ENCODE measurements at regions not wholly inside any gene's neighbourhood (a gene's known extent, or its start where the extent isn't known, plus 50 kb on each side); places are given as distances from the start of the nearest gene placed in this dataset.

DNA sequence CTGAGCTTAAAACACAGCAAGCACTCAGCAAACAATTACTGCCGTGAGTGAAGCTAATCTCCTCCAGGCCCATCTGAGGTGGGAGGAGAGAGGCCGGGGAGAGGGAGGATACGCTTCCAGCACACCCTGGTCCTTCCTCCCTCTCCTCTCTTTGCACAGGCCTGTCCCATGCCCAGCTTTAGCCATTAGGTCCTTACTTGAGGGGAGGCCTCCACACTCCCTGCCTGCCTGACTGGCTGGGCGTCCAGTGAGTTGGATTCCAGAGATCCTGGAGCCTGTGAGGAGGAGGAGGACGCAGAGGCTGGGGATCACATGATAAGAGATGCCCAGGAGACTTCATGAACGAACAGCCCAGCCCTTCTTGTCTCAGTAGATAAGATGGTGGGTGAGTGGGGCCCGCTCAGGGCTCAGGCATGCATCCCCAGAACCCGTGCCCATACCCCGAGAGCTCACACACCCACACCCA, 65.1 kb upstream of the NCOR2 start:
- DNase-seq (ENCODE audit: low spot score in 2 of 2) = no peak
- intact Hi-C loops (cut with DNase I; ENCODE audit: low total_unique reads) = no loop called here
- WGBS, 2 donors = 69 to 77% methylated on average over 9 of the region's 9 CpGs
- H3K4me3 ChIP-seq (ENCODE audit: low read depth, poor library complexity, severe bottlenecking) = no peak overlapping the region
- TF ChIP-seq POLR2A (IDR thresholded peaks at IDR 0.05) (no peak), CTCF (IDR thresholded peaks at IDR 0.05) (no peak)

DNA sequence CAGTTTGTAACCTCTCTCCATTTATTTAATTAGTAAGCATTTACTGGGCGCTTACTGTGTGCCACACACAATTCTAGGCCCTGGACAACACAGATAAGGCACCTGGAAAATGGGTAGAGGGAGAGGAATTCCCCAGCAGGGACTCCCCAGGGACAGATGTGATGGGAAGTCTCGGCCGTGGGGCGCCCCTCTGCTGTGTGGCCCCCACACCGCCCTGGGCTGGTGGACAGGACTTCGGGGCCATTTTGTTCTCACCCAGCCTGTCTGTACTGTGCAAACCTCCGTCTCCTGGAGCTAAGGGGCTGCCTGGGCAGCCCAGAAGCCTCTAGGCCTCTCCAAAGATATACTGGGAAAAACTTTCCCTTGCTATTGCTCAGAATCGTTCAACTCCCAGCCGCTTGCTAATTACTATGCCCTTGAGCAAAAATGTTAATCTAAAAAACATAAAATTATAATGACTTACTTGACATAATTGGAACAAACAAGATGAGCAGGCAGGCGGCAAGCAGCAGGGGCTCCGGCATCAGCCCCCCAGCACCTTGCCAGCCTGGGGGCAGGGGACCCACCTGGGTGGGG, 64.4 kb upstream of the NCOR2 start:
- DNase-seq (ENCODE audit: low spot score in 2 of 2) = no peak
- intact Hi-C loops (cut with DNase I; ENCODE audit: low total_unique reads) = no loop called here
- 66 to 69% methylated on average over 11 of the region's 11 CpGs for WGBS, 2 donors
- H3K4me3 ChIP-seq (ENCODE audit: low read depth, poor library complexity, severe bottlenecking) = no peak overlapping the region
- no peak for TF ChIP-seq POLR2A (IDR thresholded peaks at IDR 0.05)
- no peak for TF ChIP-seq CTCF (IDR thresholded peaks at IDR 0.05)

GRCh38 chr12:124630791-124631313, 63.4 kb upstream of the NCOR2 start:
- no peak overlapping the region for H3K4me3 ChIP-seq (ENCODE audit: low read depth, poor library complexity, severe bottlenecking)
- intact Hi-C loops (cut with DNase I; ENCODE audit: low total_unique reads) = no loop called here
- 88 to 91% methylated on average over 15 of the region's 15 CpGs for WGBS, 2 donors
- TF ChIP-seq CTCF (IDR thresholded peaks at IDR 0.05) = no peak
- no peak for TF ChIP-seq POLR2A (IDR thresholded peaks at IDR 0.05)
- no peak for DNase-seq (ENCODE audit: low spot score in 2 of 2)

GRCh38 chr12:124629789-124630480, 62.5 kb upstream of the NCOR2 start:
- intact Hi-C loops (cut with DNase I; ENCODE audit: low total_unique reads) = no loop called here
- 77 to 81% methylated on average over 12 of the region's 12 CpGs for WGBS, 2 donors
- no peak for DNase-seq (ENCODE audit: low spot score in 2 of 2)
- H3K4me3 ChIP-seq (ENCODE audit: low read depth, poor library complexity, severe bottlenecking) = no peak overlapping the region
- no peak for TF ChIP-seq POLR2A (IDR thresholded peaks at IDR 0.05)
- no peak for TF ChIP-seq CTCF (IDR thresholded peaks at IDR 0.05)

- intact Hi-C loops (cut with DNase I; ENCODE audit: low total_unique reads) = no loop called here
Observed at GRCh38 chr12:124629117-124629516, 61.7 kb upstream of the NCOR2 start.

More at GRCh38 chr12:124629117-124629516, 61.7 kb upstream of the NCOR2 start:
- DNase-seq (ENCODE audit: low spot score in 2 of 2) = no peak
- WGBS, 2 donors = 94% methylated on average over 5 of the region's 5 CpGs
- H3K4me3 ChIP-seq (ENCODE audit: low read depth, poor library complexity, severe bottlenecking) = no peak overlapping the region
- TF ChIP-seq POLR2A (IDR thresholded peaks at IDR 0.05) = no peak
- no peak for TF ChIP-seq CTCF (IDR thresholded peaks at IDR 0.05)

All from lower leg skin (tissue), 4 donors.